Endothelial cell (in vitro differentiated cells): ENCODE measurements at regions not wholly inside any gene's neighbourhood (a gene's known extent, or its start where the extent isn't known, plus 50 kb on each side); places are given as distances from the start of the nearest gene placed in this dataset.
"Not testable (repeated sequence)": the region's sequence is repeated elsewhere in the genome, so short reads cannot be mapped to it uniquely, and the experiment has no call there.

Source experiments
- DNase-seq: peaks from one replicate; pipeline ENCODE4 v3.0.0; 2021; ENCODE audit warnings: low spot score
- H3K27ac Mint-ChIP-seq: one replicate; pipeline ENCODE4 v1.8.0; 2021; ENCODE audit warnings: mixed read lengths, inconsistent platforms; ENCODE audit not compliant: unreplicated experiment
- H3K27me3 Mint-ChIP-seq: one replicate; pipeline ENCODE4 v1.8.0; 2021; ENCODE audit warnings: mild to moderate bottlenecking, moderate library complexity, mixed read lengths, inconsistent platforms; ENCODE audit not compliant: unreplicated experiment
- H3K36me3 Mint-ChIP-seq: one replicate; pipeline ENCODE4 v1.8.0; 2021; ENCODE audit warnings: mild to moderate bottlenecking, low read depth, mixed read lengths, inconsistent platforms; ENCODE audit not compliant: unreplicated experiment
- H3K4me1 Mint-ChIP-seq: one replicate; pipeline ENCODE4 v1.8.0; 2021; ENCODE audit warnings: mild to moderate bottlenecking, mixed read lengths, inconsistent platforms; ENCODE audit not compliant: unreplicated experiment
- H3K4me3 Mint-ChIP-seq: one replicate; pipeline ENCODE4 v1.8.0; 2021; ENCODE audit warnings: mild to moderate bottlenecking, mixed read lengths, inconsistent platforms; ENCODE audit not compliant: unreplicated experiment
- H3K9me3 Mint-ChIP-seq: one replicate; pipeline ENCODE4 v1.8.0; 2021; ENCODE audit warnings: mixed read lengths, inconsistent platforms; ENCODE audit not compliant: unreplicated experiment
- CTCF ChIP-seq: fragments of 200-600 bp; sonication (generic); IDR thresholded peaks from one replicate; pipeline ENCODE4 v1.5.0; 2021; ENCODE audit warnings: antibody characterized with exemption; ENCODE audit not compliant: unreplicated experiment

GRCh38 chrX:112935029-112935428, 94.4 kb upstream of the AMOT start:
- no peaks in the 10 kb centered on the region for H3K27me3 Mint-ChIP-seq
- H3K9me3 Mint-ChIP-seq = no peaks in the 10 kb centered on the region
- TF ChIP-seq CTCF = no peak
- H3K4me1 Mint-ChIP-seq = peaks cover 2% of the 10 kb centered on the region
- no peak overlapping the region for H3K27ac Mint-ChIP-seq
- no peaks in the 10 kb centered on the region for H3K36me3 Mint-ChIP-seq
- H3K4me3 Mint-ChIP-seq = no peak overlapping the region
- no peak for DNase-seq

- no peak overlapping the region for H3K27ac Mint-ChIP-seq
- no peak overlapping the region for H3K4me3 Mint-ChIP-seq
- no peaks in the 10 kb centered on the region for H3K36me3 Mint-ChIP-seq
- H3K27me3 Mint-ChIP-seq = no peaks in the 10 kb centered on the region
- no peak for DNase-seq
- TF ChIP-seq CTCF = no peak
- H3K4me1 Mint-ChIP-seq = no peaks in the 10 kb centered on the region
- no peaks in the 10 kb centered on the region for H3K9me3 Mint-ChIP-seq
These were observed 91.3 kb upstream of the AMOT start for GRCh38 chrX:112931900-112932299.

GRCh38 chrX:112931478-112931877, 90.8 kb upstream of the AMOT start:
- H3K27ac Mint-ChIP-seq = no peak overlapping the region

GRCh38 chrX:112923381-112923780, 82.8 kb upstream of the AMOT start:
- not testable (repeated sequence) for H3K4me1 Mint-ChIP-seq, DNase-seq, H3K4me3 Mint-ChIP-seq, H3K27me3 Mint-ChIP-seq, H3K9me3 Mint-ChIP-seq, H3K36me3 Mint-ChIP-seq, H3K27ac Mint-ChIP-seq

More at GRCh38 chrX:112931478-112931877, 90.8 kb upstream of the AMOT start:
- DNase-seq = no peak
- Mint-ChIP-seq H3K9me3 (no peaks in the 10 kb centered on the region), H3K4me3 (no peak overlapping the region), H3K4me1 (no peaks in the 10 kb centered on the region), H3K27me3 (no peaks in the 10 kb centered on the region), H3K36me3 (no peaks in the 10 kb centered on the region)
- TF ChIP-seq CTCF = no peak

GRCh38 chrX:112913807-112914206, 73.2 kb upstream of the AMOT start:
- no peak overlapping the region for H3K27ac Mint-ChIP-seq
- no peaks in the 10 kb centered on the region for H3K4me1 Mint-ChIP-seq
- no peaks in the 10 kb centered on the region for H3K9me3 Mint-ChIP-seq
- DNase-seq = no peak
- no peaks in the 10 kb centered on the region for H3K27me3 Mint-ChIP-seq
- no peak overlapping the region for H3K4me3 Mint-ChIP-seq
- no peaks in the 10 kb centered on the region for H3K36me3 Mint-ChIP-seq
- no peak for TF ChIP-seq CTCF

- H3K27me3 Mint-ChIP-seq = no peaks in the 10 kb centered on the region
- no peak overlapping the region for H3K27ac Mint-ChIP-seq
- H3K9me3 Mint-ChIP-seq = no peaks in the 10 kb centered on the region
- H3K36me3 Mint-ChIP-seq = no peaks in the 10 kb centered on the region
- no peak for TF ChIP-seq CTCF
- no peaks in the 10 kb centered on the region for H3K4me1 Mint-ChIP-seq
- DNase-seq = no peak
- H3K4me3 Mint-ChIP-seq = no peak overlapping the region
These were observed 69.8 kb upstream of the AMOT start for GRCh38 chrX:112910418-112910817.
